IMR-90 (cell line): ENCODE measurements at regions not wholly inside any gene's neighbourhood (a gene's known extent, or its start where the extent isn't known, plus 50 kb on each side); places are given as distances from the start of the nearest gene placed in this dataset.
A peak's percentile ranks its signal among the peaks of the same experiment; 100 is the strongest.

Source experiments
- ATAC-seq: fragments of 200-7000 bp; cut with Tn5 transposase; 2 replicates; pipeline ENCODE4 v1.9.1; 2020; ENCODE audit warnings: low read depth, mild to moderate bottlenecking, moderate library complexity
- BruUV-seq: library from RNA; stranded (reverse); fragments of 400-500 nt; replicated peaks from 2 replicates; lab custom pipeline; 2021; lab: Mats Ljungman, UMichigan
- CTCF ChIA-PET: fragments of 300-600 bp; formaldehyde crosslinking; extraction: SDS; loops from one replicate; lab custom pipeline; 2021; ENCODE audit warnings: antibody characterized with exemption; lab: Yijun Ruan, JAX
- POLR2A ChIA-PET: fragments of 300-600 bp; sonication (Branson Sonifier 250); formaldehyde crosslinking; loops from one replicate; lab custom pipeline; 2022; ENCODE audit warnings: antibody characterized with exemption; ENCODE audit not compliant: unreplicated experiment; lab: Charles Lee
- DNase-seq: peaks from one replicate; pipeline ENCODE4 v3.0.0; 2013
- H2AFZ ChIP-seq: replicated peaks from 2 replicates; pipeline ENCODE3; 2013; ENCODE audit warnings: low read length, mild to moderate bottlenecking; ENCODE audit not compliant: poor library complexity
- H2AK5ac ChIP-seq: 2 replicates; pipeline ENCODE4 v1.6.1; 2013; ENCODE audit warnings: low read depth, low read length, inconsistent platforms
- H2AK9ac ChIP-seq: replicated peaks from 2 replicates; pipeline ENCODE3; 2013; ENCODE audit warnings: mild to moderate bottlenecking, low read depth, low read length, moderate library complexity; ENCODE audit not compliant: poor library complexity
- H2BK120ac ChIP-seq: 2 replicates; pipeline ENCODE4 v1.6.1; 2013; ENCODE audit warnings: low read depth, low read length, inconsistent platforms
- H2BK15ac ChIP-seq: 3 replicates; pipeline ENCODE4 v1.6.1; 2013; ENCODE audit warnings: low read depth, low read length, inconsistent platforms
- H2BK20ac ChIP-seq: 2 replicates; pipeline ENCODE4 v1.6.1; 2013; ENCODE audit warnings: low read depth, mild to moderate bottlenecking, inconsistent platforms, low read length, moderate library complexity
- H2BK5ac ChIP-seq: 2 replicates; pipeline ENCODE4 v1.6.1; 2013; ENCODE audit warnings: mild to moderate bottlenecking, low read depth, low read length, inconsistent platforms; ENCODE audit not compliant: poor library complexity, severe bottlenecking
- H3K14ac ChIP-seq: replicated peaks from 2 replicates; pipeline ENCODE4 v1.6.1; 2013; ENCODE audit warnings: low read depth, low read length, inconsistent platforms
- H3K18ac ChIP-seq: 2 replicates; pipeline ENCODE4 v1.6.1; 2013; ENCODE audit warnings: low read depth, low read length, control low read depth
- H3K23ac ChIP-seq: 2 replicates; pipeline ENCODE4 v1.6.1; 2013; ENCODE audit warnings: low read depth, low read length, inconsistent platforms
- H3K27ac ChIP-seq: 2 replicates; pipeline ENCODE4 v1.5.1; 2013; ENCODE audit warnings: mild to moderate bottlenecking, control low read depth, low read length; ENCODE audit not compliant: insufficient read depth
- H3K27me3 ChIP-seq: 2 replicates; pipeline ENCODE4 v1.6.1; 2013; ENCODE audit warnings: low read length; ENCODE audit not compliant: control insufficient read depth, insufficient read depth
- H3K36me3 ChIP-seq: 2 replicates; pipeline ENCODE4 v1.6.1; 2013; ENCODE audit warnings: low read length, mixed read lengths; ENCODE audit not compliant: control insufficient read depth, insufficient read depth
- H3K4ac ChIP-seq: 2 replicates; pipeline ENCODE4 v1.6.1; 2013; ENCODE audit warnings: low read depth, low read length, inconsistent platforms
- H3K4me1 ChIP-seq: 2 replicates; pipeline ENCODE4 v1.6.1; 2013; ENCODE audit warnings: low read length, mixed read lengths; ENCODE audit not compliant: control insufficient read depth, insufficient read depth
- H3K4me2 ChIP-seq: 2 replicates; pipeline ENCODE4 v1.6.1; 2013; ENCODE audit warnings: low read depth, mild to moderate bottlenecking, control low read depth, low read length, moderate library complexity
- H3K4me3 ChIP-seq: 2 replicates; pipeline ENCODE4 v1.5.1; 2013; ENCODE audit warnings: low read depth, mild to moderate bottlenecking, control low read depth, low read length, moderate library complexity; ENCODE audit not compliant: insufficient read depth
- H3K56ac ChIP-seq: 2 replicates; pipeline ENCODE4 v1.6.1; 2013; ENCODE audit warnings: low read length, inconsistent platforms; ENCODE audit not compliant: insufficient read depth; ENCODE audit errors: extremely low read depth
- H3K79me1 ChIP-seq, 2 experiments: 2 replicates each; pipeline ENCODE4 v1.6.1; 2013; ENCODE audit warnings: low read length in 2 of 2, inconsistent platforms in 1 of 2, low read depth in 1 of 2
- H3K9ac ChIP-seq: 2 replicates; pipeline ENCODE4 v1.6.1; 2013; ENCODE audit warnings: low read depth, low read length, control low read depth
- H3K9me1 ChIP-seq: 2 replicates; pipeline ENCODE4 v1.6.1; 2013; ENCODE audit warnings: low read length, inconsistent platforms; ENCODE audit not compliant: insufficient read depth
- H3K9me3 ChIP-seq: 2 replicates; pipeline ENCODE4 v1.6.1; 2013; ENCODE audit warnings: low read length; ENCODE audit not compliant: control insufficient read depth, insufficient read depth
- H4K20me1 ChIP-seq: 2 replicates; pipeline ENCODE4 v1.6.1; 2013; ENCODE audit warnings: low read length, inconsistent platforms; ENCODE audit not compliant: insufficient read depth
- H4K5ac ChIP-seq: 2 replicates; pipeline ENCODE4 v1.6.1; 2013; ENCODE audit warnings: mild to moderate bottlenecking, low read depth, low read length, control low read depth
- H4K8ac ChIP-seq, 2 experiments: 2 replicates each; pipeline ENCODE4 v1.6.1; 2013; ENCODE audit warnings: low read depth in 2 of 2, low read length in 2 of 2, control low read depth in 1 of 2, inconsistent platforms in 1 of 2
- H4K91ac ChIP-seq: 2 replicates; pipeline ENCODE4 v1.6.1; 2013; ENCODE audit warnings: low read depth, low read length, inconsistent platforms; ENCODE audit not compliant: insufficient read depth
- BHLHE40 ChIP-seq: fragments of 150-350 bp; IDR thresholded peaks from 2 replicates; pipeline ENCODE4 v1.6.1; 2016; ENCODE audit warnings: mild to moderate bottlenecking, low read depth, low read length
- MXI1 ChIP-seq: IDR thresholded peaks from 2 replicates; pipeline ENCODE4 v1.6.1; 2012; ENCODE audit warnings: low read depth, mild to moderate bottlenecking, low read length, moderate library complexity, borderline replicate concordance
- NFE2L2 ChIP-seq: fragments of 150-350 bp; IDR thresholded peaks from 2 replicates; pipeline ENCODE4 v1.6.1; 2016; ENCODE audit warnings: low read depth, mild to moderate bottlenecking, low read length
- POLR2A ChIP-seq: IDR thresholded peaks from 2 replicates; pipeline ENCODE4 v1.6.1; 2012; ENCODE audit warnings: mild to moderate bottlenecking, low read depth, low read length
- RCOR1 ChIP-seq: IDR thresholded peaks from 2 replicates; pipeline ENCODE4 v1.6.1; 2012; ENCODE audit warnings: mild to moderate bottlenecking, low read length, improper control_type of control experiment; ENCODE audit not compliant: insufficient replicate concordance
- RFX5 ChIP-seq: IDR thresholded peaks from 2 replicates; pipeline ENCODE4 v1.8.0; 2012; ENCODE audit warnings: low read depth, mild to moderate bottlenecking, low read length, moderate library complexity
- SMC3 ChIP-seq: fragments of 150-350 bp; IDR thresholded peaks from 2 replicates; pipeline ENCODE4 v1.6.1; 2016; ENCODE audit warnings: low read depth, mild to moderate bottlenecking, antibody characterized with exemption, low read length, moderate library complexity
- WGBS, 2 experiments: methylation state at CpG; one replicate each; pipeline versions ENCODE4 v1.1.5 to v1.1.7; 2013; ENCODE audit warnings: missing lambda C conversion rate in 2 of 2; ENCODE audit not compliant: insufficient read length in 1 of 2; ENCODE audit errors: extremely low coverage in 2 of 2; 5-methylcytosine and 5-hydroxymethylcytosine counted together
- dilution Hi-C: fragments of 300-500 bp; cut with HindIII; formaldehyde crosslinking; loops from one replicate; pipeline ENCODE4 v1.14.3; 2018; ENCODE audit warnings: low sequenced_read_pairs; ENCODE audit not compliant: unreplicated experiment
- in situ Hi-C: fragments of 300-500 bp; cut with MboI; formaldehyde crosslinking; loops from 3 replicates; pipeline ENCODE4 v1.14.3; 2019; ENCODE audit warnings: low sequenced_read_pairs, inconsistent platforms, mixed read lengths
- intact Hi-C: fragments of 100-400 bp; cut with micrococcal nuclease; formaldehyde crosslinking; loops from 2 replicates; pipeline ENCODE4 v1.10.0; 2022
- TF ChIP-seq, protein P1 (sequence below): conservative IDR thresholded peaks from 2 replicates; pipeline ENCODE4 v1.5.1; 2012; ENCODE audit warnings: mild to moderate bottlenecking, low read depth, low read length, improper control_type of control experiment
- TF ChIP-seq, protein P2 (sequence below): fragments of 150-350 bp; IDR thresholded peaks from 2 replicates; pipeline ENCODE4 v1.6.1; 2017; ENCODE audit warnings: mild to moderate bottlenecking, antibody characterized with exemption, low read length, low read depth

DNA sequence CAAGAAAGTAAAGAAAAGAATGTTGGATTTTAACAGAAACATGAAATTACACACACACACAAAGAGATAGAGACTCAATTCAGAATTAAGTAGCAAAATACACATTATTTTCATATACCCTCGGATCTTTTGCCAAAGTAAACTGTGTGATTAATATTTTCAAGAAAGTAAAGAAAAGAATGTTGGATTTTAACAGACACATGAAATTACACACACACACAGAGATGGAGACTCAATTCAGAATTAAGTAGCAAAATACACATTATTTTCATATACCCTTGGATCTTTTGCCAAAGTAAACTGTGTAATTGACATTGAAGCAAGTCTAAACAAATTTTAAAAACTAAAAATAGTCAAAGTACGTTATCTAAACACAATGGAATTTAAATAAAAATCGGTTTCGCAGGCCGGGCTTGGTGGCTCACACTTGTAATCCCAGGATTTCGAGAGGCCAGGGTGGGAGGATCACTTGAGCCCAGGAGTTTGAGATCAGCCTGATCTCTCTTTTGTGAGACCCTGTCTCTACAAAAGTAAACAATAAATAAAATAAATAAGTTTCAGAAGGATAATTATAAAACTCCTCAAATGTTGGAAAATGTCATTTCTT lies 337.3 kb upstream of the MAGI2 start:
- Histone ChIP-seq H4K91ac (no peak overlapping the region), H3K4me1 (peaks cover 3% of the 10 kb centered on the region; the same call in 1 of the 2 replicates), H4K20me1 (no peaks in the 10 kb centered on the region), H3K9me1 (no peaks in the 10 kb centered on the region; the same call in 1 of the 2 replicates), H2BK5ac (peak overlapping the region; percentile 63), H3K4ac (peak overlapping the region; percentile 67; the same call in 1 of the 2 replicates), H2BK15ac (no peak overlapping the region), H2BK120ac (peak overlapping the region; percentile 46; the same call in 1 of the 2 replicates), H3K27me3 (no peaks in the 10 kb centered on the region), H3K27ac (no peak overlapping the region), H3K23ac (no peak overlapping the region), H2AFZ (no peak overlapping the region), H3K9ac (no peak overlapping the region), H3K9me3 (no peaks in the 10 kb centered on the region), H3K79me1 (no peaks in the 10 kb centered on the region), H3K18ac (peak overlapping the region; percentile 23; the same call in 1 of the 2 replicates), H2AK5ac (no peak overlapping the region), H3K36me3 (no peaks in the 10 kb centered on the region), H4K5ac (no peak overlapping the region; the same call in 1 of the 2 replicates), H3K14ac (peak overlapping the region; percentile 77; the same call in 1 of the 2 replicates), H3K56ac (no peak overlapping the region), H3K4me2 (no peak overlapping the region), H3K4me3 (no peak overlapping the region), H4K8ac (peak overlapping the region in 1 of 2 experiments; percentile 80; a peak in 3 of 4 replicates), H2BK20ac (peak overlapping the region; percentile 42; the same call in 1 of the 2 replicates), H2AK9ac (no peak overlapping the region)
- POLR2A ChIA-PET, result no interaction called here
- ATAC-seq (no peak; the same call in 1 of the 2 replicates), DNase-seq (peak; percentile 11)
- WGBS, 2 experiments, result no CpG with 5 or more reads among the region's 6 CpGs
- in situ Hi-C loops (no loop called here), dilution Hi-C loops (no loop called here), intact Hi-C loops (no loop called here)
- CTCF ChIA-PET, result no interaction called here
- TF ChIP-seq RFX5 (no peak), RCOR1 (no peak), BHLHE40 (no peak), SMC3 (no peak), POLR2A (no peak), MXI1 (no peak), NFE2L2 (no peak)
- TF ChIP-seq, protein P1, sequence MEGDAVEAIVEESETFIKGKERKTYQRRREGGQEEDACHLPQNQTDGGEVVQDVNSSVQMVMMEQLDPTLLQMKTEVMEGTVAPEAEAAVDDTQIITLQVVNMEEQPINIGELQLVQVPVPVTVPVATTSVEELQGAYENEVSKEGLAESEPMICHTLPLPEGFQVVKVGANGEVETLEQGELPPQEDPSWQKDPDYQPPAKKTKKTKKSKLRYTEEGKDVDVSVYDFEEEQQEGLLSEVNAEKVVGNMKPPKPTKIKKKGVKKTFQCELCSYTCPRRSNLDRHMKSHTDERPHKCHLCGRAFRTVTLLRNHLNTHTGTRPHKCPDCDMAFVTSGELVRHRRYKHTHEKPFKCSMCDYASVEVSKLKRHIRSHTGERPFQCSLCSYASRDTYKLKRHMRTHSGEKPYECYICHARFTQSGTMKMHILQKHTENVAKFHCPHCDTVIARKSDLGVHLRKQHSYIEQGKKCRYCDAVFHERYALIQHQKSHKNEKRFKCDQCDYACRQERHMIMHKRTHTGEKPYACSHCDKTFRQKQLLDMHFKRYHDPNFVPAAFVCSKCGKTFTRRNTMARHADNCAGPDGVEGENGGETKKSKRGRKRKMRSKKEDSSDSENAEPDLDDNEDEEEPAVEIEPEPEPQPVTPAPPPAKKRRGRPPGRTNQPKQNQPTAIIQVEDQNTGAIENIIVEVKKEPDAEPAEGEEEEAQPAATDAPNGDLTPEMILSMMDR, result no peak
- TF ChIP-seq, protein P2, sequence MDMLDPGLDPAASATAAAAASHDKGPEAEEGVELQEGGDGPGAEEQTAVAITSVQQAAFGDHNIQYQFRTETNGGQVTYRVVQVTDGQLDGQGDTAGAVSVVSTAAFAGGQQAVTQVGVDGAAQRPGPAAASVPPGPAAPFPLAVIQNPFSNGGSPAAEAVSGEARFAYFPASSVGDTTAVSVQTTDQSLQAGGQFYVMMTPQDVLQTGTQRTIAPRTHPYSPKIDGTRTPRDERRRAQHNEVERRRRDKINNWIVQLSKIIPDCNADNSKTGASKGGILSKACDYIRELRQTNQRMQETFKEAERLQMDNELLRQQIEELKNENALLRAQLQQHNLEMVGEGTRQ, result no peak
- no TSS peak for BruUV-seq
